ENCODE measurements at regions not wholly inside any gene's neighbourhood (a gene's known extent, or its start where the extent isn't known, plus 50 kb on each side); places are given as distances from the start of the nearest gene placed in this dataset.

GRCh38 chr1:20413136-20413775 is 72.8 kb downstream of the CAMK2N1 start:
- Histone ChIP-seq H3K79me2 (ENCODE audit: insufficient read depth) (no peaks in the 10 kb centered on the region), H3K9me2 (no peaks in the 10 kb centered on the region), H3K4me1 (ENCODE audit: control insufficient read depth in 1 of 2, insufficient read depth in 2 of 2, low read depth in 1 of 2, low read length in 1 of 2) (peaks cover 8 to 11% of the 10 kb centered on the region in 2 experiments; a peak in 3 of 4 replicates), H3K9me3 (no peaks in the 10 kb centered on the region), H3K27me3 (ENCODE audit: insufficient read depth) (no peaks in the 10 kb centered on the region), H3K4me2 (no peak overlapping the region), H3K9ac (no peak overlapping the region), H2AFZ (ENCODE audit: low read depth) (no peak overlapping the region), H3K27ac (ENCODE audit: low read depth in 2 of 2, low read length in 1 of 2) (no peak overlapping the region), H3F3A (replicated peaks; ENCODE audit: insufficient read depth) (no peaks in the 10 kb centered on the region), H3K4me3 (ENCODE audit: low read depth in 2 of 2, low read length in 1 of 2) (no peak overlapping the region), H3K36me3 (replicated peaks in 1 of 2; ENCODE audit: control insufficient read depth in 1 of 2, insufficient read depth in 2 of 2, low read length in 1 of 2) (no peaks in the 10 kb centered on the region), H4K20me1 (ENCODE audit: insufficient read depth) (no peaks in the 10 kb centered on the region)
- TF ChIP-seq FOXM1 (IDR thresholded peaks at IDR 0.05; ENCODE audit: low read depth) (no peak), MEF2A (IDR thresholded peaks at IDR 0.05; ENCODE audit: borderline replicate concordance, low read depth) (no peak), NRF1 (IDR thresholded peaks at IDR 0.05; ENCODE audit: low read depth, low read length) (no peak), SMC3 (IDR thresholded peaks at IDR 0.05; ENCODE audit: low read depth, low read length) (no peak), NFIC (IDR thresholded peaks at IDR 0.05; ENCODE audit: borderline replicate concordance) (no peak), TCF12 (IDR thresholded peaks at IDR 0.05) (no peak), CHD2 (IDR thresholded peaks at IDR 0.05; ENCODE audit: low read length, partially characterized antibody) (no peak), EP300 (IDR thresholded peaks at IDR 0.05; ENCODE audit: borderline replicate concordance in 1 of 2, low read depth in 1 of 2, low read length in 1 of 2) (no peak), RAD21 (IDR thresholded peaks at IDR 0.05; ENCODE audit: low read length) (no peak), ELF1 (IDR thresholded peaks at IDR 0.05) (no peak), USF1 (IDR thresholded peaks at IDR 0.05; ENCODE audit: borderline replicate concordance, low read depth) (no peak)
- TF ChIP-seq, protein P1, sequence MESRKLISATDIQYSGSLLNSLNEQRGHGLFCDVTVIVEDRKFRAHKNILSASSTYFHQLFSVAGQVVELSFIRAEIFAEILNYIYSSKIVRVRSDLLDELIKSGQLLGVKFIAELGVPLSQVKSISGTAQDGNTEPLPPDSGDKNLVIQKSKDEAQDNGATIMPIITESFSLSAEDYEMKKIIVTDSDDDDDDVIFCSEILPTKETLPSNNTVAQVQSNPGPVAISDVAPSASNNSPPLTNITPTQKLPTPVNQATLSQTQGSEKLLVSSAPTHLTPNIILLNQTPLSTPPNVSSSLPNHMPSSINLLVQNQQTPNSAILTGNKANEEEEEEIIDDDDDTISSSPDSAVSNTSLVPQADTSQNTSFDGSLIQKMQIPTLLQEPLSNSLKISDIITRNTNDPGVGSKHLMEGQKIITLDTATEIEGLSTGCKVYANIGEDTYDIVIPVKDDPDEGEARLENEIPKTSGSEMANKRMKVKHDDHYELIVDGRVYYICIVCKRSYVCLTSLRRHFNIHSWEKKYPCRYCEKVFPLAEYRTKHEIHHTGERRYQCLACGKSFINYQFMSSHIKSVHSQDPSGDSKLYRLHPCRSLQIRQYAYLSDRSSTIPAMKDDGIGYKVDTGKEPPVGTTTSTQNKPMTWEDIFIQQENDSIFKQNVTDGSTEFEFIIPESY (IDR thresholded peaks at IDR 0.05; ENCODE audit: borderline replicate concordance, low read depth): no peak
- TF ChIP-seq, protein P2, sequence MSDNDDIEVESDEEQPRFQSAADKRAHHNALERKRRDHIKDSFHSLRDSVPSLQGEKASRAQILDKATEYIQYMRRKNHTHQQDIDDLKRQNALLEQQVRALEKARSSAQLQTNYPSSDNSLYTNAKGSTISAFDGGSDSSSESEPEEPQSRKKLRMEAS (IDR thresholded peaks at IDR 0.05; ENCODE audit: low read depth): no peak
- TF ChIP-seq, protein P3, sequence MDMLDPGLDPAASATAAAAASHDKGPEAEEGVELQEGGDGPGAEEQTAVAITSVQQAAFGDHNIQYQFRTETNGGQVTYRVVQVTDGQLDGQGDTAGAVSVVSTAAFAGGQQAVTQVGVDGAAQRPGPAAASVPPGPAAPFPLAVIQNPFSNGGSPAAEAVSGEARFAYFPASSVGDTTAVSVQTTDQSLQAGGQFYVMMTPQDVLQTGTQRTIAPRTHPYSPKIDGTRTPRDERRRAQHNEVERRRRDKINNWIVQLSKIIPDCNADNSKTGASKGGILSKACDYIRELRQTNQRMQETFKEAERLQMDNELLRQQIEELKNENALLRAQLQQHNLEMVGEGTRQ (IDR thresholded peaks at IDR 0.05; ENCODE audit: borderline replicate concordance, low read depth, low read length): no peak
- CTCF ChIA-PET: interaction anchor here (0.6 to 1.3 kb wide), 5 partner anchors 17 to 200 kb away, joined by 3 to 4 read pairs (median 3); no protein-coding TSS in a partner anchor
- no peak for DNase-seq
- 89% methylated on average over 11 of the region's 11 CpGs for WGBS (ENCODE audit: low lambda C conversion rate)
- POLR2A ChIA-PET: no interaction called here
